Lung (tissue), 11 donors: ENCODE measurements at regions not wholly inside any gene's neighbourhood (a gene's known extent, or its start where the extent isn't known, plus 50 kb on each side); places are given as distances from the start of the nearest gene placed in this dataset.

Experiments
- ATAC-seq: fragments of 200-7000 bp; cut with Tn5 transposase; one replicate; pipeline ENCODE4 v1.9.1; 2020; ENCODE audit warnings: moderate number of reproducible peaks; ENCODE audit not compliant: insufficient read depth, low FRiP score
- DNase-seq, 3 donors: peaks; one replicate each; pipeline ENCODE4 v3.0.0-alpha.2; 2013 to 2017
- H3K27ac ChIP-seq, 2 donors: one replicate each; pipeline ENCODE4 v1.5.1; 2013; ENCODE audit warnings: mild to moderate bottlenecking in 2 of 2, moderate library complexity in 2 of 2, control low read depth in 1 of 2, inconsistent platforms in 1 of 2, low read depth in 1 of 2, low read length in 1 of 2
- H3K27me3 ChIP-seq, 3 donors: one replicate each; pipeline ENCODE4 v1.5.1; 2013; ENCODE audit warnings: low read length in 2 of 3; ENCODE audit not compliant: control insufficient read depth in 3 of 3, insufficient read depth in 3 of 3
- H3K36me3 ChIP-seq, 4 donors: one replicate each; pipeline ENCODE4 v1.5.1; 2013; ENCODE audit warnings: low read length in 4 of 4, mild to moderate bottlenecking in 1 of 4, moderate library complexity in 1 of 4; ENCODE audit not compliant: control insufficient read depth in 4 of 4, insufficient read depth in 4 of 4
- H3K4me1 ChIP-seq, 5 donors: one replicate each; pipeline ENCODE4 v1.5.1; 2013; ENCODE audit warnings: low read length in 5 of 5, mild to moderate bottlenecking in 2 of 5, moderate library complexity in 1 of 5; ENCODE audit not compliant: control insufficient read depth in 5 of 5, insufficient read depth in 5 of 5
- H3K4me3 ChIP-seq: one replicate; pipeline ENCODE4 v1.5.1; 2013; ENCODE audit warnings: mild to moderate bottlenecking, control low read depth, moderate library complexity
- H3K9ac ChIP-seq, 2 donors: one replicate each; pipeline ENCODE4 v1.5.1; 2013; ENCODE audit warnings: low read length in 2 of 2, control low read depth in 1 of 2; ENCODE audit not compliant: insufficient read depth in 1 of 2
- H3K9me3 ChIP-seq, 4 donors: one replicate each; pipeline ENCODE4 v1.5.1; 2013; ENCODE audit warnings: low read length in 3 of 4, mild to moderate bottlenecking in 1 of 4, moderate library complexity in 1 of 4; ENCODE audit not compliant: control insufficient read depth in 4 of 4, insufficient read depth in 3 of 4
- WGBS, 2 donors: extraction: QIAGEN DNeasy Blood & Tissue Kit; methylation state at CpG; one replicate each; pipeline ENCODE4 v1.1.7; 2013; 5-methylcytosine and 5-hydroxymethylcytosine counted together
- TF ChIP-seq, protein P1 (sequence below): IDR thresholded peaks from 2 replicates; pipeline ENCODE4 v1.5.1; 2012; ENCODE audit warnings: mild to moderate bottlenecking; ENCODE audit errors: control extremely low read depth, extremely low read depth
- donor health status: control.
- donor health status: control.
- donor health status: Bipolar disorder and iron deficiency.
- donor health status: healthy.
- donor health status: DM: yes; HTN: yes; CAD: no.

DNA sequence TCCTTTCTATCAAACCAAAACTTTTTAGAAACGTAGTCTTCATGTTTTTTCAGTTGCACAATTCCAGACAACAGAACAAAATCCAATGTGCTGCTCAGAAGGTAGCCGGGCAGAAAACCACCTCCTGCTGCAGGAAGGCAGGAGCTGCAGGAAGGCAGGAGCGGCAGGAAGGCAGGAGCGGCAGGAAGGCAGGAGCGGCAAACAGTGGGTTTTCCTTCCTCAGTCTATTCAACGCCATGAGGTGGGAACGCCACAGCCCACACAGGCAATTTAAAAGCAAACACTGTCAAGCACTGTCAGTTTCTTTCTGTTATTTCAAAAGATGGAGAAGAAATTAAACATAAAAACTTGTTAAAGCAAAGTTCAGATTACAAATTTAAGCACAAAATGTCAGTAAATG lies 601.2 kb upstream of the SALL3 start:
- Histone ChIP-seq H3K4me3 (no peak overlapping the region), H3K27ac (no peak overlapping the region), H3K36me3 (no peaks in the 10 kb centered on the region), H3K27me3 (no peaks in the 10 kb centered on the region), H3K4me1 (peaks cover 0 to 12% (median 0%) of the 10 kb centered on the region in 5 donors), H3K9me3 (peaks cover 0 to 2% (median 0%) of the 10 kb centered on the region in 4 donors), H3K9ac (no peak overlapping the region)
- ATAC-seq (no peak), DNase-seq (no peak)
- TF ChIP-seq, protein P1, sequence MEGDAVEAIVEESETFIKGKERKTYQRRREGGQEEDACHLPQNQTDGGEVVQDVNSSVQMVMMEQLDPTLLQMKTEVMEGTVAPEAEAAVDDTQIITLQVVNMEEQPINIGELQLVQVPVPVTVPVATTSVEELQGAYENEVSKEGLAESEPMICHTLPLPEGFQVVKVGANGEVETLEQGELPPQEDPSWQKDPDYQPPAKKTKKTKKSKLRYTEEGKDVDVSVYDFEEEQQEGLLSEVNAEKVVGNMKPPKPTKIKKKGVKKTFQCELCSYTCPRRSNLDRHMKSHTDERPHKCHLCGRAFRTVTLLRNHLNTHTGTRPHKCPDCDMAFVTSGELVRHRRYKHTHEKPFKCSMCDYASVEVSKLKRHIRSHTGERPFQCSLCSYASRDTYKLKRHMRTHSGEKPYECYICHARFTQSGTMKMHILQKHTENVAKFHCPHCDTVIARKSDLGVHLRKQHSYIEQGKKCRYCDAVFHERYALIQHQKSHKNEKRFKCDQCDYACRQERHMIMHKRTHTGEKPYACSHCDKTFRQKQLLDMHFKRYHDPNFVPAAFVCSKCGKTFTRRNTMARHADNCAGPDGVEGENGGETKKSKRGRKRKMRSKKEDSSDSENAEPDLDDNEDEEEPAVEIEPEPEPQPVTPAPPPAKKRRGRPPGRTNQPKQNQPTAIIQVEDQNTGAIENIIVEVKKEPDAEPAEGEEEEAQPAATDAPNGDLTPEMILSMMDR = no peak
- 68 to 83% methylated on average over 7 of the region's 7 CpGs for WGBS, 2 donors

DNA sequence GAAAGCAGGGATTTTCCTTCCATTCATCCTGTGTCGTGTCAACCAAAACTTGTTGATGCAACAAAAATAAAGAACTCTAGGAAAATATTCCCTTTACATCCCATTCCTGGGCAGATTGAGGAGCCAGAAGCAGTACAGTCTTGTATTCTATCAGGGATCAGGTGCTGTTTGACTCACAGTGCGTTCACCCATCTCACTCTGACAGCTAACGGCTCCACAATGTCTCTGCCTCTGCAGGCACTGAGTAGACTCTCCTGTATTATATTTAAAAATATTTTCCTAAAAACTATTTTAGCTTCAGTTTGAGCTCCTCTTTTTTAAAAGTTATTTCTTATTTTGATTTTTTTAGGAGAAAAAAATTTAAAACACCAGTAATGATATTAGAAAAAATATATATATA lies 600.6 kb upstream of the SALL3 start:
- H3K27me3 ChIP-seq = no peaks in the 10 kb centered on the region
- H3K4me1 ChIP-seq = peaks cover 0 to 12% (median 0%) of the 10 kb centered on the region in 5 donors
- H3K9me3 ChIP-seq = peaks cover 0 to 2% (median 0%) of the 10 kb centered on the region in 4 donors
- no peak overlapping the region for H3K9ac ChIP-seq
- H3K27ac ChIP-seq = no peak overlapping the region
- ATAC-seq (no peak), DNase-seq (no peak)
- H3K36me3 ChIP-seq = no peaks in the 10 kb centered on the region
- WGBS, 2 donors = 92 to 96% methylated on average over 3 of the region's 3 CpGs
- TF ChIP-seq, protein P1 = no peak
- no peak overlapping the region for H3K4me3 ChIP-seq

DNA sequence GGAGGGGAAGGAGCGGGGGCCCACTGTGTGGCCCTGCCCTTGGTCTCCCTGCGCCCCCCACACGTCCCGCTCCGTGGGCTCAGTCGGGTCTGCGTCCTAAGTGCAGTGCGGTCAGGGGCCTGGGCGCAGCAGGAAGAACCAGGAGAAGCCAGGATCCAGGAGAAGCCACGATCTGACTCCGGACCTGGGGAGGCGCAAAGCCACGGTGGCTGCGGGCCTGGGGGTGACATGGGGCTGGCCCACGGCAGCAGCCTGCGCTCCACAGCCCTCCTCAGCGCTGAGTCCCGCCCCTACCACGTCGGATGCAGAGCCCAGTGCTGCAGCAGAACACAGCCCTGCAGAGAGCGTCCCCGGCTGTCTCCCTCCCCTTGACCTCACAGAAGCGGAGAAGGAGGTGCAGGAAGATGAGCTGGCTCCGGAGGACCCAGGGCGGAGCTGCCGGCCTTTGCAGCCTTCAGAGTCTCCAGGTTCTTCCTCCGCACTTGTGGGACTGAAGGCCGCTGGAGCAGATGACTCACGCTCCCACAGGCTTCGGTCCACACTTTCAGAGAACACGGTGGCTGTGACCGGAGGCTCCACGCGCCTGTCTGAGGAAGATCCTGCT lies 589.2 kb upstream of the SALL3 start:
- 88 to 89% methylated on average over 26 to 34 of the region's 34 CpGs for WGBS, 2 donors
- TF ChIP-seq, protein P1 = no peak
- H3K27me3 ChIP-seq = no peaks in the 10 kb centered on the region
- H3K27ac ChIP-seq = no peak overlapping the region
- no peak overlapping the region for H3K4me3 ChIP-seq
- H3K4me1 ChIP-seq = peaks cover 0 to 3% (median 0%) of the 10 kb centered on the region in 5 donors
- DNase-seq = no peak
- ATAC-seq = no peak
- H3K36me3 ChIP-seq = no peaks in the 10 kb centered on the region
- H3K9me3 ChIP-seq = peaks cover 0 to 7% (median under 1%) of the 10 kb centered on the region in 4 donors
- no peak overlapping the region for H3K9ac ChIP-seq

DNA sequence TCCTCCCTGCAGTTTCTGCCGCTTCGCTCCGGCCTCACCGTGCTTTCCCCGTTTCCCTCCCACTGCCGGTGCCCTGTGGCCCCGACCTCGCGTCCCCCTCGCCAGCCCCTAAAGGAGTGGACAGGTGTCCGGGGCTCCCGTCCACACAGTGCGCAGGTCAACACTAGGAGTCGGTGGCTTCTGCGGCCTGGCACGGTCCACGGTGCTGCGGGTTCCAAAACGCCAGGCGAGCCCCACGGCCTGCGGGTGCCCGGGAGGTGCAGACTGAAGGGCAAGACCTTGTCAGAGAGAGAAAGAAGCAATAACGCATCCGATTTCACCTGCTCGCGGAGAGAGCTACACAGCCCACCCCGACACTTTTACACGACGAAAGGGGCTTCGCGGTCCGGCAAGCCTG lies 588.7 kb upstream of the SALL3 start:
- Histone ChIP-seq H3K36me3 (no peaks in the 10 kb centered on the region), H3K9me3 (peaks cover 0 to 7% (median 0%) of the 10 kb centered on the region in 4 donors), H3K27me3 (no peaks in the 10 kb centered on the region), H3K9ac (no peak overlapping the region), H3K27ac (no peak overlapping the region), H3K4me1 (peaks cover 0 to 3% (median 0%) of the 10 kb centered on the region in 5 donors), H3K4me3 (no peak overlapping the region)
- WGBS, 2 donors = 90 to 92% methylated on average over 33 of the region's 33 CpGs
- TF ChIP-seq, protein P1 = no peak
- ATAC-seq (no peak), DNase-seq (no peak)
